ENCODE measurements at regions not wholly inside any gene's neighbourhood (a gene's known extent, or its start where the extent isn't known, plus 50 kb on each side); places are given as distances from the start of the nearest gene placed in this dataset.

- H3K9me2 ChIP-seq (replicated peaks; ENCODE audit: insufficient read depth, low read length) = no peaks in the 10 kb centered on the region
- H3F3A ChIP-seq (ENCODE audit: insufficient read depth) = no peaks in the 10 kb centered on the region
- H3K9ac ChIP-seq (ENCODE audit: low read length) = no peak overlapping the region
- H3K27ac ChIP-seq (ENCODE audit: low read depth, low read length) = no peak overlapping the region
- no peaks in the 10 kb centered on the region for H3K9me3 ChIP-seq (ENCODE audit: insufficient read depth, low read length)
- H3K4me2 ChIP-seq (ENCODE audit: low read depth, low read length, poor library complexity, severe bottlenecking) = no peak overlapping the region
- H4K20me1 ChIP-seq (ENCODE audit: low read depth, low read length) = no peaks in the 10 kb centered on the region
- no peaks in the 10 kb centered on the region for H3K36me3 ChIP-seq (ENCODE audit: low read length)
- no peaks in the 10 kb centered on the region for H3K79me2 ChIP-seq (ENCODE audit: insufficient read depth, low read length)
- H2AFZ ChIP-seq (ENCODE audit: low read depth, low read length, severe bottlenecking) = no peak overlapping the region
- H3K27me3 ChIP-seq (ENCODE audit: low read length) = no peaks in the 10 kb centered on the region
- no peak overlapping the region for H3K4me3 ChIP-seq (ENCODE audit: insufficient read depth, low read length, poor library complexity, severe bottlenecking)
- TF ChIP-seq EZH2phosphoT487 (conservative IDR thresholded peaks at IDR 0.05; ENCODE audit: low read length) = no peak
- no peak for TF ChIP-seq CTCF (IDR thresholded peaks at IDR 0.05; ENCODE audit: insufficient read depth, low read length, poor library complexity, severe bottlenecking)
Observed at GRCh38 chr3:159654183-159655134, 334.2 kb upstream of the IL12A start.

- no peak overlapping the region for H3K9ac ChIP-seq (ENCODE audit: low read length)
- TF ChIP-seq CTCF (IDR thresholded peaks at IDR 0.05; ENCODE audit: insufficient read depth, low read length, poor library complexity, severe bottlenecking) (no peak), EZH2phosphoT487 (conservative IDR thresholded peaks at IDR 0.05; ENCODE audit: low read length) (no peak)
- no peaks in the 10 kb centered on the region for H3K36me3 ChIP-seq (ENCODE audit: low read length)
- H3K9me2 ChIP-seq (replicated peaks; ENCODE audit: insufficient read depth, low read length) = no peaks in the 10 kb centered on the region
- H3K27me3 ChIP-seq (ENCODE audit: low read length) = no peaks in the 10 kb centered on the region
- no peaks in the 10 kb centered on the region for H4K20me1 ChIP-seq (ENCODE audit: low read depth, low read length)
- H2AFZ ChIP-seq (ENCODE audit: low read depth, low read length, severe bottlenecking) = no peak overlapping the region
- no peaks in the 10 kb centered on the region for H3F3A ChIP-seq (ENCODE audit: insufficient read depth)
- H3K4me3 ChIP-seq (ENCODE audit: insufficient read depth, low read length, poor library complexity, severe bottlenecking) = no peak overlapping the region
- no peaks in the 10 kb centered on the region for H3K9me3 ChIP-seq (ENCODE audit: insufficient read depth, low read length)
- no peaks in the 10 kb centered on the region for H3K79me2 ChIP-seq (ENCODE audit: insufficient read depth, low read length)
- no peak overlapping the region for H3K27ac ChIP-seq (ENCODE audit: low read depth, low read length)
- no peak overlapping the region for H3K4me2 ChIP-seq (ENCODE audit: low read depth, low read length, poor library complexity, severe bottlenecking)
Observed at GRCh38 chr3:159655202-159655601, 333.4 kb upstream of the IL12A start.

GRCh38 chr3:159657176-159657575 lies 331.5 kb upstream of the IL12A start:
- Histone ChIP-seq H2AFZ (ENCODE audit: low read depth, low read length, severe bottlenecking) (no peak overlapping the region), H3K27ac (ENCODE audit: low read depth, low read length) (no peak overlapping the region), H3K36me3 (ENCODE audit: low read length) (no peaks in the 10 kb centered on the region), H3K79me2 (ENCODE audit: insufficient read depth, low read length) (no peaks in the 10 kb centered on the region), H3K9ac (ENCODE audit: low read length) (no peak overlapping the region), H4K20me1 (ENCODE audit: low read depth, low read length) (no peaks in the 10 kb centered on the region), H3F3A (ENCODE audit: insufficient read depth) (no peaks in the 10 kb centered on the region), H3K4me3 (ENCODE audit: insufficient read depth, low read length, poor library complexity, severe bottlenecking) (no peak overlapping the region), H3K4me2 (ENCODE audit: low read depth, low read length, poor library complexity, severe bottlenecking) (no peak overlapping the region), H3K9me3 (ENCODE audit: insufficient read depth, low read length) (no peaks in the 10 kb centered on the region; the same call in 1 of the 2 replicates), H3K9me2 (replicated peaks; ENCODE audit: insufficient read depth, low read length) (no peaks in the 10 kb centered on the region), H3K27me3 (ENCODE audit: low read length) (0 out of 2 replicates have a peak, but pooled peaks cover 3% of the 10 kb centered on the region)
- TF ChIP-seq EZH2phosphoT487 (conservative IDR thresholded peaks at IDR 0.05; ENCODE audit: low read length) (no peak), CTCF (IDR thresholded peaks at IDR 0.05; ENCODE audit: insufficient read depth, low read length, poor library complexity, severe bottlenecking) (no peak)

Measured in SU-DHL-6 (cell line).